ENCODE measurements at regions not wholly inside any gene's neighbourhood (a gene's known extent, or its start where the extent isn't known, plus 50 kb on each side); places are given as distances from the start of the nearest gene placed in this dataset.

DNA sequence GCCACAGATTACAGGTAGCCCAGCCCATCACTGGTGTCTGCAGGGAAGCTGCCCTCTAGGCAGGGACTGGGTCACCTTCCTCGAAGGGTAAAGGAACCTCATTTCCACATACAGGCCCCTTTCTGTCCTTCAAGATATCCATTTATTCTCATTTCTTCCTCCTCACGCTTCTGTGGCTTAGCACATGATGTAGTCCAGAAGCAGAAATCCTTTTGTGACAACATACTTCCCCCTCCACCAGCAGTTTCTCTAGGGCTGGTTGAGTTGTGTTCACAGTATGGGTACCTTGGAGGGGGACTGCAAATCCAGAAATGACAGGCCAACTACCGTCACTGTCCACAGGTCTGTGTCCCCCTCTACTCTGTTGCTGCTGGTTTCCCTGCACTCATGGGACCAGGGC, 364.9 kb downstream of the ANAPC1 start:
- no peak for TF ChIP-seq CTCF (conservative IDR thresholded peaks at IDR 0.05 in 1 of 2, IDR thresholded peaks at IDR 0.05 in 1 of 2; ENCODE audit: extremely low read depth in 1 of 2, insufficient read depth in 1 of 2, low read depth in 1 of 2, low read length in 2 of 2)
- TF ChIP-seq EZH2 (IDR thresholded peaks at IDR 0.05; ENCODE audit: borderline replicate concordance, low read length) = no peak

All from mammary epithelial cell (primary cell).